DND-41 (cell line): ENCODE measurements at regions not wholly inside any gene's neighbourhood (a gene's known extent, or its start where the extent isn't known, plus 50 kb on each side); places are given as distances from the start of the nearest gene placed in this dataset.

ENCODE experiments used
- ATAC-seq: fragments of 200-7000 bp; cut with Tn5 transposase; 3 replicates; pipeline ENCODE4 v1.9.1; 2021; ENCODE audit warnings: low read depth; ENCODE audit not compliant: insufficient read depth
- DNase-seq: peaks from one replicate; pipeline ENCODE4 v3.0.0-alpha.2; 2020
- H2AFZ ChIP-seq: 2 replicates; pipeline ENCODE4 v1.6.0; 2012; ENCODE audit warnings: low read depth, low read length
- H3K27ac ChIP-seq: 2 replicates; pipeline ENCODE4 v1.5.1; 2012; ENCODE audit warnings: low read length, inconsistent platforms
- H3K27me3 ChIP-seq: fragments of 200-600 bp; sonication (generic); 2 replicates; pipeline ENCODE4 v1.6.0; 2012; ENCODE audit warnings: low read length, mild to moderate bottlenecking, inconsistent platforms; ENCODE audit not compliant: insufficient read depth, poor library complexity
- H3K36me3 ChIP-seq: 2 replicates; pipeline ENCODE4 v1.5.1; 2012; ENCODE audit warnings: low read length, inconsistent platforms; ENCODE audit not compliant: insufficient read depth
- H3K4me1 ChIP-seq: 2 replicates; pipeline ENCODE4 v1.5.1; 2012; ENCODE audit warnings: mild to moderate bottlenecking, low read length; ENCODE audit not compliant: insufficient read depth
- H3K4me2 ChIP-seq: 2 replicates; pipeline ENCODE4 v1.6.0; 2012; ENCODE audit warnings: mild to moderate bottlenecking, moderate library complexity, low read length, inconsistent platforms; ENCODE audit not compliant: insufficient read depth
- H3K4me3 ChIP-seq, 2 experiments: fragments of 200-600 bp in 1 of 2; shearing (Covaris generic) in 1 of 2; 2 replicates each; pipeline ENCODE4 v1.5.1; 2012 to 2016; ENCODE audit warnings: inconsistent platforms in 2 of 2, low read length in 2 of 2, mild to moderate bottlenecking in 2 of 2, low read depth in 1 of 2, moderate library complexity in 1 of 2
- H3K79me2 ChIP-seq: 2 replicates; pipeline ENCODE4 v1.6.0; 2012; ENCODE audit warnings: low read length, inconsistent platforms; ENCODE audit not compliant: insufficient read depth
- H3K9ac ChIP-seq: 2 replicates; pipeline ENCODE4 v1.6.0; 2012; ENCODE audit warnings: low read depth, mild to moderate bottlenecking, inconsistent platforms, low read length, moderate library complexity
- H3K9me3 ChIP-seq: 2 replicates; pipeline ENCODE4 v1.5.1; 2012; ENCODE audit warnings: low read length, moderate library complexity, mild to moderate bottlenecking, inconsistent platforms; ENCODE audit not compliant: insufficient read depth, severe bottlenecking
- H4K20me1 ChIP-seq: 2 replicates; pipeline ENCODE4 v1.6.0; 2012; ENCODE audit warnings: low read length; ENCODE audit not compliant: insufficient read depth
- EZH2 ChIP-seq: IDR thresholded peaks from 3 replicates; pipeline ENCODE4 v1.6.1; 2012; ENCODE audit warnings: borderline replicate concordance, low read depth, mild to moderate bottlenecking, moderate library complexity, low read length, inconsistent platforms; ENCODE audit not compliant: severe bottlenecking
- TF ChIP-seq, protein P1 (sequence below): IDR thresholded peaks from 2 replicates; pipeline ENCODE4 v1.5.1; 2012; ENCODE audit warnings: borderline replicate concordance, low read length, moderate library complexity, mild to moderate bottlenecking; ENCODE audit not compliant: poor library complexity, severe bottlenecking; ENCODE audit errors: extremely low read depth

DNA sequence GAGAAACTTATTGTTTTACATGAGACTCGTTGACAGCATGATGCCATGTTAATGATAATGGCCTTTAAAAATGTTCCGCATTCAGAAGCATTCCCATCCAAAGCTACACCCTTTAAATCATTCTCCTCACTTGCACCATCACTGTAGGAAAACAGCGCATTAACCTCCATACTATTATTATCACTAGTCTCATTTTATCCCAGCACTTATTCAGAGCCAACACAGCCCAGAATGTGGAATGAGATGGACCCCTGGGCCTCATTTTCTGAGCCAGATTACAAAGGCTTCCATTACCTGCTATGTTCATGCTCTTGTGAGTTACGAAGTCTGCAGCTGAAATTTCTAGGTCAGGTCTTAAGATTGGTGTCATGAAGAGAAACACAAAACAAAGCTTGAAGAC lies 159.4 kb downstream of the HS3ST3A1 start:
- Histone ChIP-seq H3K9ac (no peak overlapping the region), H3K4me2 (no peak overlapping the region), H3K36me3 (no peaks in the 10 kb centered on the region), H3K27me3 (no peaks in the 10 kb centered on the region), H4K20me1 (no peaks in the 10 kb centered on the region), H3K4me1 (no peaks in the 10 kb centered on the region), H3K4me3 (no peak overlapping the region), H2AFZ (no peak overlapping the region), H3K79me2 (no peaks in the 10 kb centered on the region), H3K27ac (no peak overlapping the region), H3K9me3 (no peaks in the 10 kb centered on the region)
- no peak for ATAC-seq
- no peak for TF ChIP-seq EZH2
- TF ChIP-seq, protein P1, sequence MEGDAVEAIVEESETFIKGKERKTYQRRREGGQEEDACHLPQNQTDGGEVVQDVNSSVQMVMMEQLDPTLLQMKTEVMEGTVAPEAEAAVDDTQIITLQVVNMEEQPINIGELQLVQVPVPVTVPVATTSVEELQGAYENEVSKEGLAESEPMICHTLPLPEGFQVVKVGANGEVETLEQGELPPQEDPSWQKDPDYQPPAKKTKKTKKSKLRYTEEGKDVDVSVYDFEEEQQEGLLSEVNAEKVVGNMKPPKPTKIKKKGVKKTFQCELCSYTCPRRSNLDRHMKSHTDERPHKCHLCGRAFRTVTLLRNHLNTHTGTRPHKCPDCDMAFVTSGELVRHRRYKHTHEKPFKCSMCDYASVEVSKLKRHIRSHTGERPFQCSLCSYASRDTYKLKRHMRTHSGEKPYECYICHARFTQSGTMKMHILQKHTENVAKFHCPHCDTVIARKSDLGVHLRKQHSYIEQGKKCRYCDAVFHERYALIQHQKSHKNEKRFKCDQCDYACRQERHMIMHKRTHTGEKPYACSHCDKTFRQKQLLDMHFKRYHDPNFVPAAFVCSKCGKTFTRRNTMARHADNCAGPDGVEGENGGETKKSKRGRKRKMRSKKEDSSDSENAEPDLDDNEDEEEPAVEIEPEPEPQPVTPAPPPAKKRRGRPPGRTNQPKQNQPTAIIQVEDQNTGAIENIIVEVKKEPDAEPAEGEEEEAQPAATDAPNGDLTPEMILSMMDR: no peak
- DNase-seq: no peak

- Histone ChIP-seq H3K79me2 (no peaks in the 10 kb centered on the region), H3K9ac (no peak overlapping the region), H3K4me1 (no peaks in the 10 kb centered on the region), H3K27me3 (no peaks in the 10 kb centered on the region), H3K9me3 (no peaks in the 10 kb centered on the region), H3K27ac (no peak overlapping the region), H4K20me1 (no peaks in the 10 kb centered on the region), H3K4me3 (no peak overlapping the region), H2AFZ (no peak overlapping the region), H3K36me3 (no peaks in the 10 kb centered on the region), H3K4me2 (no peak overlapping the region)
- TF ChIP-seq, protein P1: no peak
- TF ChIP-seq EZH2: no peak
- ATAC-seq (no peak), DNase-seq (no peak)
Observed at GRCh38 chr17:13441873-13442272, 159.9 kb downstream of the HS3ST3A1 start.

GRCh38 chr17:13437966-13438779 lies 163.6 kb downstream of the HS3ST3A1 start:
- H3K4me2 ChIP-seq: no peak overlapping the region
- no peak overlapping the region for H3K4me3 ChIP-seq
- no peak overlapping the region for H2AFZ ChIP-seq
- H3K79me2 ChIP-seq: no peaks in the 10 kb centered on the region
- TF ChIP-seq, protein P1: no peak
- no peak for TF ChIP-seq EZH2
- no peak for DNase-seq
- H3K27me3 ChIP-seq: no peaks in the 10 kb centered on the region
- no peak for ATAC-seq
- H3K9ac ChIP-seq: no peak overlapping the region
- H3K9me3 ChIP-seq: no peaks in the 10 kb centered on the region
- H4K20me1 ChIP-seq: no peaks in the 10 kb centered on the region
- H3K4me1 ChIP-seq: no peaks in the 10 kb centered on the region
- H3K36me3 ChIP-seq: no peaks in the 10 kb centered on the region
- no peak overlapping the region for H3K27ac ChIP-seq
